ENCODE measurements at regions not wholly inside any gene's neighbourhood (a gene's known extent, or its start where the extent isn't known, plus 50 kb on each side); places are given as distances from the start of the nearest gene placed in this dataset.

DNA sequence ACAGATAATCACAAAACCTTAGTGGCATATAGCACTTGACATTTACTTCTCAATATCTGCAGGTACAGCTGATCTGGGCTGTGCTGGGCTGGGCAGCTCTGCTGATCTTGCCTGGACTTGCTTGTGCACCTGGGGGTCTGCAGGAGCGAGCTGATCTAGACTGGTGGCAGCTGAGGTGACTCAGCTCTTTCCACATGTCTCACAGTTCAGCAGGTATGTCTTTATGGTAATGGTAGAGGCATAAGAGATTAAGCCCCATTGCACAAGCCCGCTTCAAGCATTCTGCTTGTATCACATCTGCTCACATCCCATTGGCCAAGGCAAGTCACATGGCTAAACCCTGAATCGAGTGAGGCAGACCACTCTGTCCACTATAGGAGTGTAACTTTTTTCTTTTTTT lies 506.7 kb downstream of the BCOR start (continued):
- TF ChIP-seq, protein P1, sequence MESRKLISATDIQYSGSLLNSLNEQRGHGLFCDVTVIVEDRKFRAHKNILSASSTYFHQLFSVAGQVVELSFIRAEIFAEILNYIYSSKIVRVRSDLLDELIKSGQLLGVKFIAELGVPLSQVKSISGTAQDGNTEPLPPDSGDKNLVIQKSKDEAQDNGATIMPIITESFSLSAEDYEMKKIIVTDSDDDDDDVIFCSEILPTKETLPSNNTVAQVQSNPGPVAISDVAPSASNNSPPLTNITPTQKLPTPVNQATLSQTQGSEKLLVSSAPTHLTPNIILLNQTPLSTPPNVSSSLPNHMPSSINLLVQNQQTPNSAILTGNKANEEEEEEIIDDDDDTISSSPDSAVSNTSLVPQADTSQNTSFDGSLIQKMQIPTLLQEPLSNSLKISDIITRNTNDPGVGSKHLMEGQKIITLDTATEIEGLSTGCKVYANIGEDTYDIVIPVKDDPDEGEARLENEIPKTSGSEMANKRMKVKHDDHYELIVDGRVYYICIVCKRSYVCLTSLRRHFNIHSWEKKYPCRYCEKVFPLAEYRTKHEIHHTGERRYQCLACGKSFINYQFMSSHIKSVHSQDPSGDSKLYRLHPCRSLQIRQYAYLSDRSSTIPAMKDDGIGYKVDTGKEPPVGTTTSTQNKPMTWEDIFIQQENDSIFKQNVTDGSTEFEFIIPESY (IDR thresholded peaks at IDR 0.05; ENCODE audit: extremely low read depth, insufficient replicate concordance, low read length), result no peak

DNA sequence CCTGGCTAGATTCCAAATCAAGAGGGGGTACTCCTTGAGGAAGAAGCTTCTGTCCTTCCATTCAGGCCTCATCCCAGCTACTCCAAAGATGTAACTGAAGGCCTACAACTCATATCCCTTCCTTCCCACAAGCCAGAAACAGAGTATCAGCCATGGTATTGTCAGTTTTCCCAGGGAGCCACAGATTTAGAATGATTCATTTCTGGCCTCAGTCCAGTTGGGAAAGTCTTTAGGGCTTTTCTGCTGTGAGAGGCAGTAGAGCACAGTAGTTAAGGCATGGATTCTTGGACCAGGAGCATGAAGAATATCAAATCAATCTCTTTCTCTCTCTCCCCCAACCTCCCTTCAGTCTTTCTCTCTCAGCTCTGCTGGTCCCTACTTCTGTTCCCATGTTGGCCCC lies 505.0 kb downstream of the BCOR start:
- ChIA-PET CTCF (no interaction called here), POLR2A (no interaction called here), RAD21 (ENCODE audit: low non-redundant PET in 1 of 2, low total read pairs in 2 of 2, uncharacterized antibody in 2 of 2, unreplicated experiment in 2 of 2) (no interaction called here)
- H3K36me3 ChIP-seq (ENCODE audit: control insufficient read depth in 1 of 2, insufficient read depth in 2 of 2, low read length in 2 of 2), result no peaks in the 10 kb centered on the region
- H3K4me3 ChIP-seq (replicated peaks in 1 of 2; ENCODE audit: low read depth in 1 of 2, low read length in 2 of 2), result no peak overlapping the region
- H3K9me2 ChIP-seq (ENCODE audit: insufficient read depth), result no peaks in the 10 kb centered on the region
- no peak overlapping the region for H3K4me2 ChIP-seq (ENCODE audit: low read length)
- H2AFZ ChIP-seq (ENCODE audit: low read depth, low read length, poor library complexity, severe bottlenecking), result no peak overlapping the region
- BruUV-seq (replicated peaks), result no TSS peak
- ATAC-seq (no peak), DNase-seq (ENCODE audit: low read depth, low spot score) (no peak)
- no peaks in the 10 kb centered on the region for H3K27me3 ChIP-seq (ENCODE audit: insufficient read depth, low read length)
- no peak overlapping the region for H3K9ac ChIP-seq (ENCODE audit: low read length)
- no peak overlapping the region for H3K27ac ChIP-seq (ENCODE audit: low read depth, low read length)
- no peaks in the 10 kb centered on the region for H3K79me2 ChIP-seq (ENCODE audit: insufficient read depth, low read length)
- intact Hi-C loops (cut with micrococcal nuclease), result no loop called here
- TF ChIP-seq, protein P2, sequence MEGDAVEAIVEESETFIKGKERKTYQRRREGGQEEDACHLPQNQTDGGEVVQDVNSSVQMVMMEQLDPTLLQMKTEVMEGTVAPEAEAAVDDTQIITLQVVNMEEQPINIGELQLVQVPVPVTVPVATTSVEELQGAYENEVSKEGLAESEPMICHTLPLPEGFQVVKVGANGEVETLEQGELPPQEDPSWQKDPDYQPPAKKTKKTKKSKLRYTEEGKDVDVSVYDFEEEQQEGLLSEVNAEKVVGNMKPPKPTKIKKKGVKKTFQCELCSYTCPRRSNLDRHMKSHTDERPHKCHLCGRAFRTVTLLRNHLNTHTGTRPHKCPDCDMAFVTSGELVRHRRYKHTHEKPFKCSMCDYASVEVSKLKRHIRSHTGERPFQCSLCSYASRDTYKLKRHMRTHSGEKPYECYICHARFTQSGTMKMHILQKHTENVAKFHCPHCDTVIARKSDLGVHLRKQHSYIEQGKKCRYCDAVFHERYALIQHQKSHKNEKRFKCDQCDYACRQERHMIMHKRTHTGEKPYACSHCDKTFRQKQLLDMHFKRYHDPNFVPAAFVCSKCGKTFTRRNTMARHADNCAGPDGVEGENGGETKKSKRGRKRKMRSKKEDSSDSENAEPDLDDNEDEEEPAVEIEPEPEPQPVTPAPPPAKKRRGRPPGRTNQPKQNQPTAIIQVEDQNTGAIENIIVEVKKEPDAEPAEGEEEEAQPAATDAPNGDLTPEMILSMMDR (IDR thresholded peaks at IDR 0.05 in 2 of 3, conservative IDR thresholded peaks at IDR 0.05 in 1 of 3; ENCODE audit: borderline replicate concordance in 1 of 3, insufficient read depth in 1 of 3, low read depth in 2 of 3, low read length in 2 of 3), result no peak
- no peak for TF ChIP-seq YY1 (IDR thresholded peaks at IDR 0.05; ENCODE audit: extremely low read depth, insufficient replicate concordance, low read depth, low read length)
- TF ChIP-seq POLR2AphosphoS5 (IDR thresholded peaks at IDR 0.05; ENCODE audit: low read depth, low read length), result no peak
- no peak for TF ChIP-seq SP1 (IDR thresholded peaks at IDR 0.05; ENCODE audit: low read depth)
- TF ChIP-seq, protein P3, sequence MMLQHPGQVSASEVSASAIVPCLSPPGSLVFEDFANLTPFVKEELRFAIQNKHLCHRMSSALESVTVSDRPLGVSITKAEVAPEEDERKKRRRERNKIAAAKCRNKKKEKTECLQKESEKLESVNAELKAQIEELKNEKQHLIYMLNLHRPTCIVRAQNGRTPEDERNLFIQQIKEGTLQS (IDR thresholded peaks at IDR 0.05), result no peak
- no peak for TF ChIP-seq EZH2phosphoT487 (IDR thresholded peaks at IDR 0.05; ENCODE audit: borderline replicate concordance)
- TF ChIP-seq CBX3 (IDR thresholded peaks at IDR 0.05; ENCODE audit: low read depth), result no peak
- TF ChIP-seq, protein P4, sequence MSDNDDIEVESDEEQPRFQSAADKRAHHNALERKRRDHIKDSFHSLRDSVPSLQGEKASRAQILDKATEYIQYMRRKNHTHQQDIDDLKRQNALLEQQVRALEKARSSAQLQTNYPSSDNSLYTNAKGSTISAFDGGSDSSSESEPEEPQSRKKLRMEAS (IDR thresholded peaks at IDR 0.05), result no peak
- TF ChIP-seq EGR1 (IDR thresholded peaks at IDR 0.05; ENCODE audit: low read depth), result no peak
- no peak for TF ChIP-seq SRF (IDR thresholded peaks at IDR 0.05; ENCODE audit: low read depth)
- TF ChIP-seq RAD21 (IDR thresholded peaks at IDR 0.05; ENCODE audit: low read depth), result no peak
- TF ChIP-seq, protein P5, sequence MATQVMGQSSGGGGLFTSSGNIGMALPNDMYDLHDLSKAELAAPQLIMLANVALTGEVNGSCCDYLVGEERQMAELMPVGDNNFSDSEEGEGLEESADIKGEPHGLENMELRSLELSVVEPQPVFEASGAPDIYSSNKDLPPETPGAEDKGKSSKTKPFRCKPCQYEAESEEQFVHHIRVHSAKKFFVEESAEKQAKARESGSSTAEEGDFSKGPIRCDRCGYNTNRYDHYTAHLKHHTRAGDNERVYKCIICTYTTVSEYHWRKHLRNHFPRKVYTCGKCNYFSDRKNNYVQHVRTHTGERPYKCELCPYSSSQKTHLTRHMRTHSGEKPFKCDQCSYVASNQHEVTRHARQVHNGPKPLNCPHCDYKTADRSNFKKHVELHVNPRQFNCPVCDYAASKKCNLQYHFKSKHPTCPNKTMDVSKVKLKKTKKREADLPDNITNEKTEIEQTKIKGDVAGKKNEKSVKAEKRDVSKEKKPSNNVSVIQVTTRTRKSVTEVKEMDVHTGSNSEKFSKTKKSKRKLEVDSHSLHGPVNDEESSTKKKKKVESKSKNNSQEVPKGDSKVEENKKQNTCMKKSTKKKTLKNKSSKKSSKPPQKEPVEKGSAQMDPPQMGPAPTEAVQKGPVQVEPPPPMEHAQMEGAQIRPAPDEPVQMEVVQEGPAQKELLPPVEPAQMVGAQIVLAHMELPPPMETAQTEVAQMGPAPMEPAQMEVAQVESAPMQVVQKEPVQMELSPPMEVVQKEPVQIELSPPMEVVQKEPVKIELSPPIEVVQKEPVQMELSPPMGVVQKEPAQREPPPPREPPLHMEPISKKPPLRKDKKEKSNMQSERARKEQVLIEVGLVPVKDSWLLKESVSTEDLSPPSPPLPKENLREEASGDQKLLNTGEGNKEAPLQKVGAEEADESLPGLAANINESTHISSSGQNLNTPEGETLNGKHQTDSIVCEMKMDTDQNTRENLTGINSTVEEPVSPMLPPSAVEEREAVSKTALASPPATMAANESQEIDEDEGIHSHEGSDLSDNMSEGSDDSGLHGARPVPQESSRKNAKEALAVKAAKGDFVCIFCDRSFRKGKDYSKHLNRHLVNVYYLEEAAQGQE (IDR thresholded peaks at IDR 0.05; ENCODE audit: low read depth), result no peak
- no peak for TF ChIP-seq FOSL1 (IDR thresholded peaks at IDR 0.05; ENCODE audit: low read depth)
- TF ChIP-seq JUND (IDR thresholded peaks at IDR 0.05), result no peak
- no peaks in the 10 kb centered on the region for H3K9me3 ChIP-seq (ENCODE audit: control insufficient read depth in 1 of 2, insufficient read depth in 1 of 2, low read depth in 1 of 2, low read length in 2 of 2)
- H3K4me1 ChIP-seq (ENCODE audit: control insufficient read depth in 1 of 2, insufficient read depth in 2 of 2, low read length in 2 of 2), result no peaks in the 10 kb centered on the region
- H4K20me1 ChIP-seq (ENCODE audit: insufficient read depth), result no peaks in the 10 kb centered on the region

Measured in HCT116 (cell line).